D721Med (cell line): ENCODE measurements at regions not wholly inside any gene's neighbourhood (a gene's known extent, or its start where the extent isn't known, plus 50 kb on each side); places are given as distances from the start of the nearest gene placed in this dataset.

ENCODE experiments used
- DNase-seq: peaks from one replicate; pipeline ENCODE4 v3.0.0; 2011; ENCODE audit warnings: low spot score; ENCODE audit not compliant: insufficient read length
- FAIRE-seq: peaks from 2 replicates; lab custom pipeline; 2011; peaks lifted over from hg19 to GRCh38; lab: Jason Lieb, UNC
- CTCF ChIP-seq: IDR thresholded peaks from 2 replicates; pipeline ENCODE4 v1.5.1; 2012; ENCODE audit warnings: mild to moderate bottlenecking, control low read depth; ENCODE audit not compliant: insufficient read depth; ENCODE audit errors: missing control alignments

- no peak for DNase-seq
- no peak for FAIRE-seq
- TF ChIP-seq CTCF: no peak
Measured at GRCh38 chr16:76756423-76756822, 434.6 kb upstream of the MON1B start.

GRCh38 chr16:76756951-76757350 lies 434.0 kb upstream of the MON1B start:
- TF ChIP-seq CTCF: no peak
- no peak for DNase-seq
- FAIRE-seq: no peak

GRCh38 chr16:76766538-76766937 lies 424.5 kb upstream of the MON1B start:
- no peak for DNase-seq
- no peak for FAIRE-seq
- no peak for TF ChIP-seq CTCF

GRCh38 chr16:76768316-76768715 lies 422.7 kb upstream of the MON1B start:
- FAIRE-seq (no peak), DNase-seq (no peak)
- no peak for TF ChIP-seq CTCF

- DNase-seq (no peak), FAIRE-seq (no peak)
- TF ChIP-seq CTCF: no peak
Measured at GRCh38 chr16:76768948-76769347, 422.0 kb upstream of the MON1B start.

- DNase-seq (no peak), FAIRE-seq (no peak)
- no peak for TF ChIP-seq CTCF
Measured at GRCh38 chr16:76771216-76771615, 419.8 kb upstream of the MON1B start.

GRCh38 chr16:76777721-76778465 lies 413.1 kb upstream of the MON1B start:
- FAIRE-seq (no peak), DNase-seq (no peak)
- no peak for TF ChIP-seq CTCF
